Activated T-helper 17 cell treated with anti-CD3 and anti-CD28 coated beads, Interleukin-2, amount 50 U/mL, for 72 hours (primary cell): ENCODE measurements at regions not wholly inside any gene's neighbourhood (a gene's known extent, or its start where the extent isn't known, plus 50 kb on each side); places are given as distances from the start of the nearest gene placed in this dataset.

Source experiments
- ATAC-seq: fragments of 150-1000 bp; cut with Tn5 transposase; replicated peaks from 2 replicates; pipeline ENCODE4 v1.10.0; 2021; ENCODE audit warnings: mild to moderate bottlenecking, moderate library complexity
- H3K27ac Mint-ChIP-seq: one replicate; pipeline ENCODE4 v1.8.0; 2022; ENCODE audit warnings: mixed read lengths
- H3K27me3 Mint-ChIP-seq: one replicate; pipeline ENCODE4 v1.8.0; 2022; ENCODE audit warnings: mixed read lengths
- H3K36me3 Mint-ChIP-seq: one replicate; pipeline ENCODE4 v1.8.0; 2022; ENCODE audit warnings: low read depth, mild to moderate bottlenecking, mixed read lengths
- H3K4me1 Mint-ChIP-seq: one replicate; pipeline ENCODE4 v1.8.0; 2022; ENCODE audit warnings: mixed read lengths
- H3K4me3 Mint-ChIP-seq: one replicate; pipeline ENCODE4 v1.8.0; 2022; ENCODE audit warnings: mild to moderate bottlenecking, mixed read lengths
- H3K9me3 Mint-ChIP-seq: one replicate; pipeline ENCODE4 v1.8.0; 2022; ENCODE audit warnings: mixed read lengths

GRCh38 chr4:55175779-55176231 is 50.4 kb upstream of the KDR start:
- Mint-ChIP-seq H3K9me3 (no peaks in the 10 kb centered on the region), H3K36me3 (no peaks in the 10 kb centered on the region), H3K27me3 (peaks cover 13% of the 10 kb centered on the region), H3K27ac (no peak overlapping the region), H3K4me3 (no peak overlapping the region), H3K4me1 (no peaks in the 10 kb centered on the region)
- no peak for ATAC-seq

- no peak overlapping the region for H3K27ac Mint-ChIP-seq
- no peak for ATAC-seq
- no peaks in the 10 kb centered on the region for H3K4me1 Mint-ChIP-seq
- H3K9me3 Mint-ChIP-seq, result no peaks in the 10 kb centered on the region
- H3K36me3 Mint-ChIP-seq, result no peaks in the 10 kb centered on the region
- H3K27me3 Mint-ChIP-seq, result peaks cover 13% of the 10 kb centered on the region
- no peak overlapping the region for H3K4me3 Mint-ChIP-seq
Observed at GRCh38 chr4:55176497-55176896, 51.1 kb upstream of the KDR start.

GRCh38 chr4:55177461-55177860 is 52.1 kb upstream of the KDR start:
- H3K27ac Mint-ChIP-seq, result no peak overlapping the region
- no peaks in the 10 kb centered on the region for H3K4me1 Mint-ChIP-seq
- no peaks in the 10 kb centered on the region for H3K9me3 Mint-ChIP-seq
- H3K36me3 Mint-ChIP-seq, result no peaks in the 10 kb centered on the region
- ATAC-seq, result no peak
- peaks cover 13% of the 10 kb centered on the region for H3K27me3 Mint-ChIP-seq
- no peak overlapping the region for H3K4me3 Mint-ChIP-seq

- Mint-ChIP-seq H3K9me3 (no peaks in the 10 kb centered on the region), H3K27ac (no peak overlapping the region), H3K4me3 (no peak overlapping the region), H3K27me3 (peaks cover 5% of the 10 kb centered on the region), H3K4me1 (no peaks in the 10 kb centered on the region), H3K36me3 (no peaks in the 10 kb centered on the region)
- no peak for ATAC-seq
Observed at GRCh38 chr4:55178226-55179005, 53.0 kb upstream of the KDR start.

GRCh38 chr4:55181010-55182005 is 55.9 kb upstream of the KDR start:
- H3K36me3 Mint-ChIP-seq, result no peaks in the 10 kb centered on the region

GRCh38 chr4:55183926-55184599 is 58.7 kb upstream of the KDR start:
- Mint-ChIP-seq H3K4me1 (no peaks in the 10 kb centered on the region), H3K27me3 (peaks cover 13% of the 10 kb centered on the region), H3K27ac (no peak overlapping the region), H3K9me3 (no peaks in the 10 kb centered on the region), H3K4me3 (no peak overlapping the region), H3K36me3 (no peaks in the 10 kb centered on the region)
- peak; percentile 35 for ATAC-seq

More at GRCh38 chr4:55181010-55182005, 55.9 kb upstream of the KDR start:
- Mint-ChIP-seq H3K9me3 (no peaks in the 10 kb centered on the region), H3K27me3 (peaks cover 10% of the 10 kb centered on the region), H3K4me3 (no peak overlapping the region), H3K27ac (no peak overlapping the region), H3K4me1 (no peaks in the 10 kb centered on the region)
- ATAC-seq, result no peak

- no peak overlapping the region for H3K4me3 Mint-ChIP-seq
- ATAC-seq, result no peak
Observed at GRCh38 chr4:55184600-55185523, 59.5 kb upstream of the KDR start.

GRCh38 chr4:55186123-55186522 is 60.7 kb upstream of the KDR start:
- no peak overlapping the region for H3K4me3 Mint-ChIP-seq
- H3K27me3 Mint-ChIP-seq, result peaks cover 17% of the 10 kb centered on the region
- no peaks in the 10 kb centered on the region for H3K36me3 Mint-ChIP-seq
- H3K9me3 Mint-ChIP-seq, result no peaks in the 10 kb centered on the region
- ATAC-seq, result no peak
- H3K4me1 Mint-ChIP-seq, result no peaks in the 10 kb centered on the region
- H3K27ac Mint-ChIP-seq, result no peak overlapping the region

More at GRCh38 chr4:55184600-55185523, 59.5 kb upstream of the KDR start:
- H3K4me1 Mint-ChIP-seq, result no peaks in the 10 kb centered on the region
- H3K27me3 Mint-ChIP-seq, result peaks cover 17% of the 10 kb centered on the region
- no peaks in the 10 kb centered on the region for H3K36me3 Mint-ChIP-seq
- H3K27ac Mint-ChIP-seq, result no peak overlapping the region
- H3K9me3 Mint-ChIP-seq, result no peaks in the 10 kb centered on the region

GRCh38 chr4:55186700-55187099 is 61.3 kb upstream of the KDR start:
- Mint-ChIP-seq H3K9me3 (no peaks in the 10 kb centered on the region), H3K27ac (no peak overlapping the region), H3K4me3 (no peak overlapping the region), H3K27me3 (peaks cover 20% of the 10 kb centered on the region), H3K36me3 (no peaks in the 10 kb centered on the region), H3K4me1 (no peaks in the 10 kb centered on the region)
- ATAC-seq, result no peak

- Mint-ChIP-seq H3K4me3 (no peak overlapping the region), H3K36me3 (no peaks in the 10 kb centered on the region), H3K27me3 (peaks cover 9% of the 10 kb centered on the region), H3K4me1 (no peaks in the 10 kb centered on the region), H3K27ac (no peak overlapping the region), H3K9me3 (no peaks in the 10 kb centered on the region)
- no peak for ATAC-seq
Observed at GRCh38 chr4:55214172-55214571, 88.8 kb upstream of the KDR start.

GRCh38 chr4:55215087-55215486 is 89.7 kb upstream of the KDR start:
- Mint-ChIP-seq H3K9me3 (no peaks in the 10 kb centered on the region), H3K36me3 (no peaks in the 10 kb centered on the region), H3K4me3 (no peak overlapping the region), H3K27me3 (peaks cover 9% of the 10 kb centered on the region), H3K4me1 (no peaks in the 10 kb centered on the region), H3K27ac (no peak overlapping the region)
- no peak for ATAC-seq

- H3K9me3 Mint-ChIP-seq, result no peaks in the 10 kb centered on the region
- peaks cover 9% of the 10 kb centered on the region for H3K27me3 Mint-ChIP-seq
- no peaks in the 10 kb centered on the region for H3K4me1 Mint-ChIP-seq
- ATAC-seq, result no peak
- H3K27ac Mint-ChIP-seq, result no peak overlapping the region
- H3K4me3 Mint-ChIP-seq, result no peak overlapping the region
- no peaks in the 10 kb centered on the region for H3K36me3 Mint-ChIP-seq
Observed at GRCh38 chr4:55216863-55217635, 91.7 kb upstream of the KDR start.

GRCh38 chr4:55218041-55218440 is 92.6 kb upstream of the KDR start:
- Mint-ChIP-seq H3K36me3 (no peaks in the 10 kb centered on the region), H3K27me3 (peaks cover 13% of the 10 kb centered on the region), H3K9me3 (no peaks in the 10 kb centered on the region), H3K27ac (no peak overlapping the region), H3K4me3 (no peak overlapping the region), H3K4me1 (no peaks in the 10 kb centered on the region)
- ATAC-seq, result no peak
